GM21367 (cell line): ENCODE measurements at regions not wholly inside any gene's neighbourhood (a gene's known extent, or its start where the extent isn't known, plus 50 kb on each side); places are given as distances from the start of the nearest gene placed in this dataset.
"Not testable (repeated sequence)": the region's sequence is repeated elsewhere in the genome, so short reads cannot be mapped to it uniquely, and the experiment has no call there.

Experiments
- ATAC-seq: cut with Tn5 transposase; IDR thresholded peaks from one replicate; pipeline ENCODE4 v1.9.1; 2021; ENCODE audit not compliant: unreplicated experiment

DNA sequence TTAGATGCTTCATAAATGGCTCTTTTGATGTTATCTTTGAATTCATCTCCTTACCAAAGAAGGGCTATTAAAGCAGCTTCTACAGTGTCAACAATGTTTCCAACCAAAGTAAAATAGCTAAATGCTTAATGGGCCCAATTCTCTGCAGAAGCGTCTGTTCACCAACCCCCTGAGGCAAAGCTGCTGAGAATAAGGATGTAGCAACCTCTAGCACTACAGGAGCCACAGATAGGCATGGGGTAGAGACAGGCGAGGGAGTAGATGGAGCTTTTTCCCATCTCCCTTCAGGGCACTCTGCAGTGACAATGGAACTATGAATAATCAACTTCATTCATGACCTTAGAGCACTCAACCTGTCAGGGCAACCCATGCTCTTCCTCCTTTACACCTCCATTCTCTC lies 134.1 kb downstream of the FZD1 start:
- no peak for ATAC-seq

GRCh38 chr7:91405092-91405788 lies 141.0 kb downstream of the FZD1 start:
- no peak for ATAC-seq

GRCh38 chr7:91405873-91406272 lies 141.6 kb downstream of the FZD1 start:
- ATAC-seq = not testable (repeated sequence)

DNA sequence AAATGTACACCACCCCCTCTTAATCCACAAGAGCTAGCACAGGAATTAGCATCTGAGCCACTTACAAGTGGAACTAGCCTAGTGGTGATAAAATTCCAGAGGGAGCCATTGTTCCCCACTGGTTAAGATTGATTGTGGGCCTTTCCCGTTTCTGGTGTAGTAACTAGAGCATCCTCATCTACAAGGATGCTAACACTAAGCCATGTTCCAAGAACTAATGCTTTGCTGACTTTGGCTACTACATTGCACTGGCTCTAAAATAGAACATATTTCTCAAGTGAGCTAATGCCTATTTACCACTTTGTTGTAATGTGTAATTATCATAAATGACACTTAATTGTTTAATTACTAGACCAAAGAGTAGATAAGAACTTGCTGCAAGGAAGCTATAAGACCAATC lies 143.7 kb downstream of the FZD1 start:
- no peak for ATAC-seq

GRCh38 chr7:91408388-91409154 lies 144.3 kb downstream of the FZD1 start:
- ATAC-seq = no peak

- no peak for ATAC-seq
These were observed 146.8 kb downstream of the FZD1 start for GRCh38 chr7:91411060-91411459.

DNA sequence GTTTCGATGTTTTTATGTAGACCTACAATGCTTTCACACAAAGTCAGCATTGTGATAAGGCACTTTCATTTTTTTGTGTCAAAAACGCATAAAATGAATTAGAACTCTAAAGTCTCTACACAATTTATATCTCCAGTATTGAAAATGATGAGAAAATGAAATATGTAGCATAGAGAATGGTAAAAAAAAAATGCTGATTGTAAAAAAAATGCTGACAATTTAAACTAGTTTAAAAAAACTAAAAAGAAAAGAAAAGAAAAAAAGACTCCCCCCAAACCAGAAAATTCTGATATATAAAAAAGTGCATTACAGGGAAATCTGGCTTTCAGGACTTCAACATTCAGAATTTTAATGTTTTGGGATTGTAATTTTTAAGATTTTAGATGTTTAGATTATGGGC lies 148.1 kb downstream of the FZD1 start:
- no peak for ATAC-seq

- ATAC-seq = no peak
These were observed 150.5 kb downstream of the FZD1 start for GRCh38 chr7:91414734-91415133.

DNA sequence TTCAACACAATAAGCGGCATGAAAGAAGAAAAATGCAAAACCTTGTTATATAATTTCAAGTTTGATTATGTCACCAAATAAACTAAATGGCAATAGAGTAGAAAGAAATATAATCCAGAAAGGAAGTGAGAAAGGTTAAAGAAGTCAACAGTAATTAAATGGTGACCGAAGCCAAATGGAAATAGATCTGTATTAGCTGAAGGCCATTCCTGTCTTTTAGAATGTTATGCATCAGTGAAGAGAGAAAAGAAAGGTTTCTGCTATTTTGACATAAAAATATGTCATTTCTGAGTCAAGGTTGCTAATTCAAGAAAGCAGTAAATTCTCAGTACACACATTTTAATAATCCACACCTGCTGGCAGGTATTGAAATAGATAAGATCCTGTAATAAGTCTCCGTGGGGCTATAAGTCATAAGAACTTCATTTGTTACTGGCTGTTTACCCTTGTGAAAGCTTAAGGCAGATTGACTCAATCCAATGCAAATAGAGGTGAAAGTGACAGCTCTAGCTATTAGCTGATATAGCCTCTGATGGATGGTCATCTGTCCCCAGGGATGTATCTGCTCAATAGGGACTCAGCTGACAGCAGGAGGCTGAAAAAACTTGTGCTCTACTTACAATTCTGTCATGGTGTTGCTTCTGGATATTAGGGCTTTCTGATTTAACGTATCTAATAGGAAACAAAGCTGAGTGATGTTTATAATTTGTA lies 152.1 kb downstream of the FZD1 start:
- no peak for ATAC-seq

DNA sequence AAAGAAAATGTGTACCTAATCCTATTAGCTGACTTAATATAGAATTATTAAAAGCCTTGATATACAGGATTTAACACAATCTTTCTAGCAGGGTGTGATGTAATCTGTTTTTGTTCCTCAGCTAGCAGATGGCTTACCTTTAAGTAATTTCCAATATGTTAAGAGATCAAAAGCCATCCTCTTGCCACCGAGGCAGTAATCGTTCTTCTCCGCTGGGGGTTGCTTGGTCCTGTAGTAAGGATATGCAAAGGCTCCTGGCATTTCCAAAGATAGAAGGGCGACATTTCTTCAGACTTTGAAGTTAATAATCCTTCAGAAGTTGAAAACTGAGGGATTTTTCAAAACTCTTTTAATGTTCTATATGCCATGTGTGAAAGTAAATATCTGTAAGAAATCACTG lies 156.4 kb downstream of the FZD1 start:
- no peak for ATAC-seq

- ATAC-seq = no peak
These were observed 156.8 kb downstream of the FZD1 start for GRCh38 chr7:91421018-91421417.

DNA sequence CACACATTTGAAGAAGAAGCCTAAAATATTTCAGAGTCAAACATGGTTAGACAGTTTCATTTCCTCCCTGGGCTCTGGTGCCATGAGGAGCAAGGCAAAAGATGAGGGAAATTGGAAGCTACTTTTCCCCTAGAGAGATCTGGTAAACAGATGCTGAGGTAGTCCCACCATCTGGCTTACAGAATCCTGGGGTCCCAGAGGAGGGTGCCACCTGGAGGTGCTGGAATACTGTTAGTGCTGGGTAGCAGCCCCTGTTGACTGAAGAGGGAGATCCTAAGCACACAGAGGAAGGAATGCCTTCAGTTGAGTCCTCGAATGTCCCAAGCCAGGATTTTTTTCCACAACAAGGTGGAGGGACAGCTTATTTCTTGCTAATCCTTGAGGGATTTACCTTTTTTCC lies 160.1 kb downstream of the FZD1 start:
- no peak for ATAC-seq

DNA sequence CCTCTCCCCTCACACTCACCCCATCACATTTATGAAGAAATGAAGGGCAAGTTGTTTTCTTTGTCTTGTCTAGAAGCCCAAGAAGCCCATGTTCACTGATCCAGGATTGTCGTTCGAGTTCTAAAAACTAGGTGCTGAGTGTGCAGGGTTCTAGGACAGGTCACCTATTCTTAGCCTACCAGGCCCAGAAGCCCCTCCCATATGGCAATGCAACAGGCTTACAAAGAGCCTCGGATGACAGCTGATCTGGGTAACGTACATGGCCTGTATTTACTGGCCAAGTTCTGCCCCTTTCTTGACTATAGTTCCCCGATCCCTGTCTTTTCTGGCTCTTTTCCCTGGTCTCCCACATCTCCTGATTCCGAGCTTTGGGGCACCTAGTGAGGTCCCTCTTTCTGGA lies 160.9 kb downstream of the FZD1 start:
- no peak for ATAC-seq

DNA sequence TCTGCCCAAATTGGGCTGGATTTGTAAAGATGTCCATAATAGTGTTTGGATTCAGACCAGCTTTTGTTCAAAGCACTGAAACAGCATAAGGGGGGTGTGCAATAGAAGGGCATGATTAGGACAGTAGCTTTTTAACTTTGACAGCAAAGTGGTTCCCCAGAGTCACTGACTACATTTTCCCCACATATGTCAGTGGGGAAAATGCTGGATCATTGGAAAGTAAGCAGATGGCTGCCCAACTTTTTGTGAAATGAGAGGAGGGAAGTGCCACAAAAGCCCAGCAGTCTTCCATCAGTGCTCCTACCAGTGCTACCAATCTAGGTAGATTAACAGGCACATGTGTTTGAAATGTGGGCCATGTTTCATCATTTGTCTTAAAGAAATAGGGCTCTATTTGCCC lies 162.8 kb downstream of the FZD1 start:
- ATAC-seq = no peak

- ATAC-seq = no peak
These were observed 167.4 kb downstream of the FZD1 start for GRCh38 chr7:91431601-91432000.

DNA sequence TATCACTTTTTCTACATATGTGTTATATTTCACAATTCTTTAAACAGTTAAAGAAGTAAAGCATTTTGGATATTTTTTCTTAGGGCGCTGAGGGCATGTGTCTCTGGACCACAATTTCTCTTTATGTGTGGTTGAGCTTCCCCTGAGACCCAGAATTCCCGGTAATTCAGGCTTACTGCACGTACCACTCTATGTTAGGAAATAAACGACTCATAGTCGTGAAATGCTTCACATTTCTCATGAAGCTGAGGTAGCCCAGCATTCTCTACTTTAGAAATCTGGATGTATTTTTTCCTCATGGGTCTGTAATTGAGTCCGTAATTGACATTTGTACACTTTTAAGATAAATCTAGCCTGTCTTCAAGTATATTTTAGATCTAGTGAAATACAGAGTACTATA lies 170.6 kb downstream of the FZD1 start:
- no peak for ATAC-seq

- no peak for ATAC-seq
These were observed 171.3 kb downstream of the FZD1 start for GRCh38 chr7:91435381-91436059.

DNA sequence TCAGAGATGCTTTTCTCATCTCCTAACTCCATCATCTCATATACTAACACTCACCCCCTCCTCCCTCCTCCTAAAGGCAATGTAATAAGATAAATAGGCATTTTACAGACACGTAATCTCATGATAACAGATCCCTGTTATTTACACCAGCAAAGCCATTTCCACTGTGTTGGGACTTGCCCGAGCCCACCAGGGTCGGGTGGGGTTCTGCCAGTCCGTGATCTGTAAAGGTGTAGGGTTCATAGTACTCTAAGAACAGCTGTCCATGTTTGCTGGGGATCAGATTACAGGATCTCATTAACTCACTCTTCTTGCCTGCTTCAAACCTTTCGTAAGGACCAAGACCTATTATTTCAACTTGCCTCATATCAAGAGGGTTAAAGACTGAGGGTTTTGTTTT lies 172.4 kb downstream of the FZD1 start:
- no peak for ATAC-seq

GRCh38 chr7:91440198-91440597 lies 176.0 kb downstream of the FZD1 start:
- not testable (repeated sequence) for ATAC-seq

- ATAC-seq = no peak
These were observed 179.6 kb downstream of the FZD1 start for GRCh38 chr7:91443862-91444261.

- ATAC-seq = no peak
These were observed 182.6 kb downstream of the FZD1 start for GRCh38 chr7:91446819-91447218.
